ENCODE measurements at regions not wholly inside any gene's neighbourhood (a gene's known extent, or its start where the extent isn't known, plus 50 kb on each side); places are given as distances from the start of the nearest gene placed in this dataset.

DNA sequence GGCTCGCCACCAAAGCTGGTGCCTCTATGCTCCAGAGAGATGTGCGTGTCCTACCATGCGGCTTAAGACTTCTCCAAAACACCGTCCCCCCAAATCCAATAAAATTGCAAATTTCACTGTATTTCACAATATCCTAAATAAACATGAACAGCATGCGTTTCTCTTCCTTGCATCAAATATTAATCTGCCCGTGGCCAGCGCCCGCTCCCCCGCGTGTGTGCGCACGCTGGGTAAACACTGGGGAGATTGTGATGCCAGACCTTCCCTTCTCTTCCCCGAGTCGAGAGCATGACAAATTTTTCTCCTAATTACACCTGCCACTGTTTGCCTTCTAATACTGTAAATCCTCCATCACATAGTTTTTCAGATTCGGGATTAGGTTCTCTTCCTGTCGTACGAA, 148.1 kb downstream of the MRM1 start:
- Mint-ChIP-seq H3K27ac (no peak overlapping the region), H3K9me3 (peaks cover 2% of the 10 kb centered on the region), H3K4me3 (no peak overlapping the region), H3K27me3 (ENCODE audit: low read depth) (peaks cover 74% of the 10 kb centered on the region), H3K4me1 (no peaks in the 10 kb centered on the region), H3K36me3 (no peaks in the 10 kb centered on the region)
- DNase-seq (ENCODE audit: low spot score in 2 of 2, unreplicated experiment in 2 of 2), result no peak
- TF ChIP-seq, protein P1, sequence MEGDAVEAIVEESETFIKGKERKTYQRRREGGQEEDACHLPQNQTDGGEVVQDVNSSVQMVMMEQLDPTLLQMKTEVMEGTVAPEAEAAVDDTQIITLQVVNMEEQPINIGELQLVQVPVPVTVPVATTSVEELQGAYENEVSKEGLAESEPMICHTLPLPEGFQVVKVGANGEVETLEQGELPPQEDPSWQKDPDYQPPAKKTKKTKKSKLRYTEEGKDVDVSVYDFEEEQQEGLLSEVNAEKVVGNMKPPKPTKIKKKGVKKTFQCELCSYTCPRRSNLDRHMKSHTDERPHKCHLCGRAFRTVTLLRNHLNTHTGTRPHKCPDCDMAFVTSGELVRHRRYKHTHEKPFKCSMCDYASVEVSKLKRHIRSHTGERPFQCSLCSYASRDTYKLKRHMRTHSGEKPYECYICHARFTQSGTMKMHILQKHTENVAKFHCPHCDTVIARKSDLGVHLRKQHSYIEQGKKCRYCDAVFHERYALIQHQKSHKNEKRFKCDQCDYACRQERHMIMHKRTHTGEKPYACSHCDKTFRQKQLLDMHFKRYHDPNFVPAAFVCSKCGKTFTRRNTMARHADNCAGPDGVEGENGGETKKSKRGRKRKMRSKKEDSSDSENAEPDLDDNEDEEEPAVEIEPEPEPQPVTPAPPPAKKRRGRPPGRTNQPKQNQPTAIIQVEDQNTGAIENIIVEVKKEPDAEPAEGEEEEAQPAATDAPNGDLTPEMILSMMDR (IDR thresholded peaks at IDR 0.05; ENCODE audit: unreplicated experiment), result no peak

DNA sequence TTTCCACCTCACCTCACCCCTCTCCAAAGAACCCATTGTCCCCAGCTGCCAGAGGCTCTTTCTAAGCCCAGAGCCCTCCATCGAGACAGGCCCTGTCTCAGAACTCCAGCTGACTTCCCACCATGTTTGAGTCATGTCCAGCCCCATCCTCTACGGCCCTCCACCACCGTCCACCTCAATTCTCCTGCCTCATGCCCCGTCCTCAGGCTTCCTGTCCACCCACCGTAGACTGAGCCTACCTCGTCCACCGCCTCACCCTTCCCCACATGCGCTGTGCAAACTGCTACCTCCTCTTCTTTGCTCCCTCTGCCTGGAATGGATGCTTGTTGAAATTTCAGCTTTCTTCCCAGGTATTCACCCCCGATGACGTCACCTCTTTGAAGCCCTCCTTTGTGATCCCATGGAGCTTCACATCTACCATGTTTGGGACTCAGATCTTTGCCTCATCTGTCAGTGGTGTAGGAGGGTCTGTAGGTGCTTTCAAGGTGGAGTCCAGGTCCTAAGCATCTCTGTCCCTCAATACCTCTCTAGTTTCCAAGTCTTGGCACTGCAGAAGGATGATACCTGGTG, 149.0 kb downstream of the MRM1 start:
- Mint-ChIP-seq H3K9me3 (no peaks in the 10 kb centered on the region), H3K4me1 (no peaks in the 10 kb centered on the region), H3K27ac (no peak overlapping the region), H3K27me3 (ENCODE audit: low read depth) (peaks cover 74% of the 10 kb centered on the region), H3K4me3 (no peak overlapping the region), H3K36me3 (no peaks in the 10 kb centered on the region)
- TF ChIP-seq, protein P1 (IDR thresholded peaks at IDR 0.05; ENCODE audit: unreplicated experiment), result no peak
- no peak for DNase-seq (ENCODE audit: low spot score in 2 of 2, unreplicated experiment in 2 of 2)

DNA sequence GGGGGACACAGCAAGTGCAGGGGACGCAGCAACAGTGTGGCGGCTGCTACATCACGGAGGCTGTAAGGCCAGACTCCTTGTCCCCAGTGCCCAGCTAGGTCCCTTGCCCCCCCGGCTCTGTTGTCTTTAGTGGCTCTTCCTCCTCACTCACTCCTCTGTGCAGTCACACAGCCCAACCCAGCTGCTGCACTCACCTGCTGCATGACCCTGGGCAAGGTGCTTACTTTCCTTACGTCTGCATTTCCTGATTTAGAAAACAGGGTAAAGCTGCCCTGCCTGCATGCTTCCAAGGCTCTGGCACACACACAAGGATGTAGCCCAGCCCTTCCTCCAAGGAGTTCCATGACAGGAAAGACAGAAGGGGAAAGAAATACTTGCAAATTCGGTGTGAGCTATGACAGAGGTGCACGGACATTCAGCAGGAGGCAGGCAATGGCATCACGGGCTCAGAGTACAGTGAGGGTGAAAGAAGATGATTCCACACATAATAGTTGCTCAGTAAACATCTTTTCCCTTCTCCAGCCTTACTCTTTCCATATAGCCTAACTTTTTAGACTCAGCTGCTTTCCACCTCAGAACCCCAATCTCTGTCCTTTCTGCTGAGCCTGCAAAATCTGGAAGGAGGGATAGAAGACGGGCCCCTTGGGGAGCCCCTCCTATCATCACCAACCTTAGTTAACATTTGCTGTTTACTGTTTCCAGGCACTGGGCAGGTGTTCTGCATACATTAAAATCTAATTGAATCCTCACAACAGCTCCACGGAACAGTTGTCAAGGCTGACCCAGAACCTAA, 150.9 kb downstream of the MRM1 start:
- Mint-ChIP-seq H3K9me3 (no peaks in the 10 kb centered on the region), H3K4me1 (no peaks in the 10 kb centered on the region), H3K4me3 (no peak overlapping the region), H3K27ac (no peak overlapping the region), H3K36me3 (no peaks in the 10 kb centered on the region), H3K27me3 (ENCODE audit: low read depth) (peaks cover 71% of the 10 kb centered on the region)
- DNase-seq (ENCODE audit: low spot score in 2 of 2, unreplicated experiment in 2 of 2), result no peak
- TF ChIP-seq, protein P1 (IDR thresholded peaks at IDR 0.05; ENCODE audit: unreplicated experiment), result no peak

DNA sequence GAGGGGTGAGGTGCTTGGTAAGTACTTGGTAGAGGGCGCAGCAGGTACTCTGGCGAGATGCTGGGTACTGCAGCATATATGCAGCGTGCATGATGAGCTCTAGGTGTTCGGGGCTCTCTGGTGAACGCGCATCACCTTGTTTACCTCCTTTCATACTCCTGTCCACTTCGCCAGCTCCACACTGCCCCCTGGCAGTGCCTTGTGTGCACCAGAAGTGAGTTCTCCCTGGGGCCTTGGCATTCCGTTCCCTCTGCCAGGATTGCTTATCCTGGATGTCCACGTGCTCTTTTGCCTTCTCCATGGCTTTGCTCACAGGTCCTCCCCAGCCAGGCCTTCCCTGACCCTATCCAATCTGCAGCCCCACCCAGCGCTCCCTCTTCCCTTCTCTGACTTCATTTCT, 154.2 kb downstream of the MRM1 start:
- H3K27ac Mint-ChIP-seq, result no peak overlapping the region
- H3K4me1 Mint-ChIP-seq, result no peaks in the 10 kb centered on the region
- H3K4me3 Mint-ChIP-seq, result no peak overlapping the region
- TF ChIP-seq, protein P1 (IDR thresholded peaks at IDR 0.05; ENCODE audit: unreplicated experiment), result no peak
- no peaks in the 10 kb centered on the region for H3K36me3 Mint-ChIP-seq
- H3K9me3 Mint-ChIP-seq, result no peaks in the 10 kb centered on the region
- no peak for DNase-seq (ENCODE audit: low spot score in 2 of 2, unreplicated experiment in 2 of 2)
- H3K27me3 Mint-ChIP-seq (ENCODE audit: low read depth), result peaks cover 53% of the 10 kb centered on the region

DNA sequence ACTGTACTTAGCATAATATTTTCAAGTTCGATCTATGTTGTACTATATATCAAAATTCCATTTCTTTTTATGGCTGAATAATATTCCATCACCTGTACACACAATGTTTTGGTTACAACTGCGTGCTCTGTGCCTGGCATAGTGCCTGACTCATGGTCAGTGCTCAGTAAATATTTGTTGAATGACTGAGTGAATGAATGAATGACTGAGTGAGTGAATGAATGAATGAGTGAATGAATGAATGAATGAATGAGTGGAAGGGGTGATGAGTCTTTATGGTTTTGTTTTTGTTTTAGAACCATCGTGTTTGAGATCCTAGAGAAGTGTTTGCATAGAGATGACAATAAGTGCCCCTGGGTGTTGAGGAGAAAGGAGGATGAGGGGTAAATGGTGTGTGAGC, 155.3 kb downstream of the MRM1 start:
- H3K27ac Mint-ChIP-seq, result no peak overlapping the region
- no peak for DNase-seq (ENCODE audit: low spot score in 2 of 2, unreplicated experiment in 2 of 2)
- H3K4me1 Mint-ChIP-seq, result no peaks in the 10 kb centered on the region
- no peaks in the 10 kb centered on the region for H3K36me3 Mint-ChIP-seq
- no peaks in the 10 kb centered on the region for H3K9me3 Mint-ChIP-seq
- TF ChIP-seq, protein P1 (IDR thresholded peaks at IDR 0.05; ENCODE audit: unreplicated experiment), result no peak
- H3K27me3 Mint-ChIP-seq (ENCODE audit: low read depth), result peaks cover 45% of the 10 kb centered on the region
- H3K4me3 Mint-ChIP-seq, result no peak overlapping the region

All from mesothelial cell of epicardium (in vitro differentiated cells).